ENCODE measurements at regions not wholly inside any gene's neighbourhood (a gene's known extent, or its start where the extent isn't known, plus 50 kb on each side); places are given as distances from the start of the nearest gene placed in this dataset.

DNA sequence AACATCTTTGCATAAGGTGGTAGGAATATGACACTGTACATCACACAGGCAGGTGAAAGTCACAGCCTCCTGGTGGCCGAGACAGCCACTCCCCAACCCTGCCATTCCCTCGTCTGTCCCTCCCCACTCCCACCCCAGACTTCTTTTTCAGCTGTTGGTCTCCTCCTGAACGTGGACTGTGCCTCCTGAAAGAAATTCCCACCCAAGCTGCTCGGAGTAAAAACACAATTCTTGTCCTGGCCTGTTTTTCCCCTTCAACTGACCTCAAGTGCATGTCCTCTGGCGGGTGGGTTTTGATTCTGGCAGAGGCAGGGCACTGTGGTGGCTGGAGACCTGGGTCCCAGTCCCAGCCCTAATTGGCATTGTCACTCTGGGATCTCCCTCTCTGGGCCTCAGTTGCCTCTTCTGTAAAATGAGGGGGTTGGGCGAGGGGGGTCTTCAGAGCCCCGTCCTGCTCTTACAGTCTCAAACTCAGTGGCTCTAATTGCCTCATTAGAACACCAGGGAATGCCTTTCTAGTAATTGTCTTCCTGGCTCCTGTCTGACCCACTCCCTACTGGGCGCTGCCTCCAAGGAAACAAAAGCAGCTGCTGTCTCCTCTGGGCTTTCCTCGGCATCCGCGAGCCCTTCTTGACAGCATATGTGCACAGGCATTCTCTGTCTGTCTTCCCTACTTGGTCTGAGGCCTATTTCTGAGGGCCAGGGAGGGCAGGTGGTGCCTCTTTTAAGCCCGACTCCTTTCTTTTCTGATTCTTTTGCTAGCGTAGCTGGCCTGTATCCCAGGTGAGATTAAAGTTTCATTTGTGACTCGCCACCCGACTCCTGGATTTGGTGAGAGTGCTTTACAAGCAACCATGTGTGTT lies 186.6 kb upstream of the RMST start:
- no peak for DNase-seq (ENCODE audit: low read depth)

DNA sequence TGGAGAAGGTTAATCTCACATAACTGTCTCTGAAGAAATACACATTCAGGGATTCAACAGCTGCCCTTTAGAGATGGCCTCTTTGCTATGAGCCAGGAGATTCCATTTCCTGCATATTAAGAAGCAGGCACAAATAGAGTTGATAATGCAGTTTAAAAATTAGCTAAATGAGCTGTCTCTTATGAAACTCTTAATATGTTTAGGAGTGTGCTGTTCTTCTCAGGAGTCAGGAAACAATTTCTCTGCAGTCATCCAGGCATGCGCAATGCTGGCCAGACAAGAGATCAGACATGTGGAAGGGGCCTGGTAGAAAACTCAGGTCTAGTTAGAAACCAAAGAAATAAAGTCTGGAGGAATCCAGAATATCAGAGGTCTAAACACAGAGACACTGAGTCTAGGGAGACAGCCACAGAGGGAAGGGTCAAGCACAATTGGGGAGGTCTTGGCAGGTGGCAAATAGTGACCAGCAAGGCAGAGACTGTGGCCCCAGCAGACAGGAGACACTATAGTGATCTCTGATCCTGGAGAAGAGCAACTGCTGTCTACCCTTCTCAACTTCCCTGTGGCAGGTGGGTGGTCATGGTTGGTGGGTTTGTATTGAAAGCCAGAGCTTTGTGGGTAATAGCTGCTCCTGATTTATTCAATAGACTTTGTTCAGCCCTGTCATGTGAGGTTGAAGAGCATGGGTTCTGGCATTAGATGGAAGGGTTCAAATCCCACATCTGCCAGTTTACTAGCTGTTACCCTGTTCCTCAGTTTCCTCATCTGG lies 185.8 kb upstream of the RMST start:
- DNase-seq (ENCODE audit: low read depth), result no peak

DNA sequence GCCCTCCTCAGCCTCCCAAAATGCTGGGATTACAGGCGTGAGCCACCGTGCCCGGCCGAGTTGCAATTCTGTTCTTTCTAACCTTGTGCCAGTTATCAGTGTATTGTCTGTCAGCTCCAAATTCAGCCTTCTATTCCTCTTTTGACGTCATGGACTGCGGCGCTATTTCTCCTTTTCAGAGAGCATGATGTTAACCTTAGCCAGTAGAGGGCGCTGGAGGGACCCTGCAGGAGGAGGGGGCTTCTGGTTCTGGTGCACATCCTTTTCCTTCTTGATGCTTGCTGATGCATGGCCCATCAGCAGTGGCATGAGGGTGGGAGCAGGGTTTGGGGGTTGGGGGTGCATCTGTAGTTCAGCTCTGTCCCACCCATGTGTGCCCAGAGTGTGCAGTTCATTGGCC lies 179.3 kb upstream of the RMST start:
- no peak for DNase-seq (ENCODE audit: low read depth)

DNA sequence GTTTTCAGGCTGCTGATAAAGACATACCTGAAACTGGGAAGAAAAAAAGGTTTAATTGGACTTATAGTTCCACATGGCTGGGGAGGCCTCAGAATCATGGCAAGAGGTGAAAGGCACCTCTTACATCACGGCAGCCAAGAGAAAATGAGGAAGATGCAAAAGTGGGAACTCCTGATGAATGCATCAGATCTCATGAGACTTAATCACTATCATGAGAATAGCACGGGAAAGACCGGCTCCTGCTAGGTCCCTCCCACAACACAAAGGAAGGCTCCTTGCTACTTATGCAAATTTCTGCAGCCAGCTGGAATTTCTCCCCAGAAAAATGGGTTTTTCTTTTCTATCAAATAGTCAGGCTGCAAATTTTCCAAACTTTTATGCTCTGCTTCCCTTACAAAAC lies 174.1 kb upstream of the RMST start:
- no peak for DNase-seq (ENCODE audit: low read depth)

DNA sequence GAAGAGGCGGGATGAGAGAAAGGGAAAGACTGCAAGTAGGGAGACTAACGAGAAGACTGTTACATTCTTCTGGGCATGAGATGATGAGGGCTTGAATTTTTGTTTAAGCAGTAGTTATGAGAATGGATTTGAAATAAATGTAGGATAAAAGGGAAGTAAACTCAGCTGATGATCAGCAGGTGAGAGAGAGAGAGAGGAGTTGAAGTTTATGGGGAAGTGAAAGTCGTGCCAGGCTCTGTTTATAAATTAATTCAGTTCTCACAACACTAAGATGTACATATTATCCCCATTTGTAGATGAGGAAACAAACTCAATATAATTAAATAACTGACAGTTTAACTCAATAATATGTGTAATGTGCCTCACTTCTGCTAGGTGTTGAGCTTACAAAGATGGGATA lies 170.0 kb upstream of the RMST start:
- DNase-seq (ENCODE audit: low read depth), result no peak

DNA sequence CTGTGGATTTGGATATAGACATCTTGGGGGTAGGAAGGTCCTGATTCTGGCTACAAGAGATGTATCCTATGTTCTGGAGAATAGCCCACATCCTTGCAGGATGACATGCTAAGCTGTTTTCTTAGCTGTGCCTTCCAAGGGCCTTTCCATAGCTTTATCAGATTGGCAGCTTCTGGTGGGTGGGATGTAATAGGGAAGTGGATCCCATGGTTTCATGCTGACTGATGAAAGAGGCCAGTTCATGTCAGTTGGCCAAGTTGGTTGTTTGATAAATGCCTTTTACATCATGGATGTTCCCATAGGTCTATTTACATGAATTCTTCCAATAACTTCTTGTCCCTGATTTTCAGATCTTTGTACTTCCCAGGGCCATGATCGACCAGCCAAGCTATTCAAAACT lies 169.1 kb upstream of the RMST start:
- DNase-seq (ENCODE audit: low read depth), result no peak

DNA sequence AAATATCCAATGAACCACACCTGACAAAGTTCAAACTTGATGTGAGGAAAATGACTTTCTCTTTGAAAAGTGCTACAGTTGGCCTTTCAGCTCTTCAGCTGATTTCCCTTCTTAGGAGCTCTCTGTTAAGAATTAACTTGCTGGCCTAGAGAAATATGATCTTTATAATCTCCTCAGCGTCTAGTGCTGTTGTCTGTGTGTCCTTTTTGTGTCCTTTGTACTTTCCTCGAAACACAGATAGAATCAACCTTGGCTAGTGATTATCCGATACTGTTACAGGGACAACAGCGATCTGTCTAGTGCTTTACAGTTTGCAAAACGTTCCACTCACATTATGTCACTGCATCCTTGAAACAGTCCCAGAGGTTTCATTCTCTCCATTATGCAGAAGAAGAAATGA lies 162.8 kb upstream of the RMST start:
- DNase-seq (ENCODE audit: low read depth), result no peak

DNA sequence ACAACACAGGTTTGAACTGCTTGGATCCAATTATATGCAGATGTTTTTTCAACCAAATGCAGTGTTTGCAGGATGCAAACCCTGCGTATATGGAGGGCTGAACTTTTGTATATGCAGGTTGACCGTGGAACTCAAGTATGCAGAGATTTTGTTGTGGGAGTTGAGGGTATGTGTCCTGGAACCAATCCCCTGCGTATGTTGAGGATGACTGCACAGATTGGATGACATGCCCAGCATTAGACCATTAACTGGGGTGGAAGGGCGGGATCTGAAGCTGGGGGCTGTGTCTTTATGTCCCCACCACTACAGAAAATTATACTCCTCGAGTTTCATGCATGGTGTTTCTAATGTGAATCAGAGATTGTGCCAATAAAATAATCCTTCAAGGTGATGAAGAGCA lies 162.2 kb upstream of the RMST start:
- no peak for DNase-seq (ENCODE audit: low read depth)

DNA sequence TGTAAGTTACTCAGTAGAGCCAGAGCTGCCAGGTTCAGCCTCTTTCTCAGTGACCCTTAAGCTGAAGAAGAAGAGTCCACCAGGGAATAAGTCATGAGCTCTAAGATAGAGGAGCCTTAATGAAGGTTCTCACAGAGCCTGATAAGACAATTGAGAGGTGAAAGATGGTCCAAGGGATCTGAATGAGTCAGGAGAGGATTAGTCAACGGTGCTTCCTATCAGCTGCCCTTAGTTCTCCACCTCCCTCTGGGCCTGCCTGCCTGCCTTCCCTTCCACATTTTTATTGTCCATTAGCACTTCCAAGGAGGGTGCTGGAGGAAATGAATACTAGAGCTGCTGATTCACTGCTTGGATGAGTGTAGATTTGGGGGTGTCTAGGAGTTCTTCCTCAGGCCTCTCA lies 161.7 kb upstream of the RMST start:
- DNase-seq (ENCODE audit: low read depth), result no peak

DNA sequence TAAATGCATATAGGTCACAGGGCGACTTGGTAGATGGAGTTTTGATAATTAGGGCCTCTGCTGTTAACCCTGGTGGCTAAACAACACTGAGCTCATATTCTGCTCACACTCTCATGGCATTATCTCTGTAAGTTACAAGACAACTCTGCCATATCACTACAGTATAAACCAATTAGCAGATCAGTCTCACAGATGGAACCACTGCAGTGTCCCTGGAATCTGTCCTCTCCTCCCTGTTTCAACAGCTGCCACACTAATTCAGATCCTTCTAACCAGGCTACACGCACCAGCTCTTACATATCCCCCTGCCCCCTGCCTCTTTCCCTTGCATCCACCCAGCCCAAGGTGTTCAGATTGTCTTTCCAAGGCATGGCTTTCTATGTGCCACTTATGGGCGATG lies 161.0 kb upstream of the RMST start:
- DNase-seq (ENCODE audit: low read depth), result no peak

DNA sequence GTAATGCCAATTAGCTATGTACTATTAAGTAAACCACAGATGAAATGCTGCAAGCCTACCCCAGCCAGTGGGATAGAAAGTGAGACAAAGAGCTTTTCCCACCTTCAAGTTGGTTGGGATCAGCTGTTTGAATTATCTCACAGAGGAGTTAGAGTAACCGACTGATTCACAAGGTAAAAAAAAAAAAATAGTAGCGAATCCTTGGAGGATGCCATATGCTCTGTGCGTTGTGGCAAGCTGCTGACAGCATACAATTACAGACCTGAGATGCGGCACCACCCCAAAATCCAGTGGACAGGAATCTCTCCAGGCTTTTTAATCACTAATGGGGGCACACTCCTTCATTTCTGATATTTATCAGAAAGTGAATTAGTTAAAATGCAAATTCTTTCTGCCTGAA lies 157.0 kb upstream of the RMST start:
- DNase-seq (ENCODE audit: low read depth), result no peak

DNA sequence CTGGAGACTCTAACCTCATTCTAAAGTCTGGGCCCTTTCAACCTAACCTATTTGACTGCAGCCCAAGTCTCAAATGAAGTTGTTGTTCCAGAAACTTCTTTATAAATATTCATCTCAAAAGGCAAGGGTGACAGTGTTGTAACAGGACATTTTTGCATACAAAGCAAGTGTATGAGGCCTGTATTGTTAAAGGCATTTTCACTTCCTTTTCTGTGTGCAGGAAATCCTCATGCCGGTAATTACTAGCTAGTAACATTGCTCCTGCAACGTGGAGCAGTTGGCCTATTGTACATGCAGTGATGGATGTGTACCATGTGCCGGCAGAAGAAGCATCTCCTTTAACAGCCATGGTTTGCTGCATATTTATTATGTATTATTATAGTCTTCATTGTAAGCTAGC lies 156.5 kb upstream of the RMST start:
- no peak for DNase-seq (ENCODE audit: low read depth)

DNA sequence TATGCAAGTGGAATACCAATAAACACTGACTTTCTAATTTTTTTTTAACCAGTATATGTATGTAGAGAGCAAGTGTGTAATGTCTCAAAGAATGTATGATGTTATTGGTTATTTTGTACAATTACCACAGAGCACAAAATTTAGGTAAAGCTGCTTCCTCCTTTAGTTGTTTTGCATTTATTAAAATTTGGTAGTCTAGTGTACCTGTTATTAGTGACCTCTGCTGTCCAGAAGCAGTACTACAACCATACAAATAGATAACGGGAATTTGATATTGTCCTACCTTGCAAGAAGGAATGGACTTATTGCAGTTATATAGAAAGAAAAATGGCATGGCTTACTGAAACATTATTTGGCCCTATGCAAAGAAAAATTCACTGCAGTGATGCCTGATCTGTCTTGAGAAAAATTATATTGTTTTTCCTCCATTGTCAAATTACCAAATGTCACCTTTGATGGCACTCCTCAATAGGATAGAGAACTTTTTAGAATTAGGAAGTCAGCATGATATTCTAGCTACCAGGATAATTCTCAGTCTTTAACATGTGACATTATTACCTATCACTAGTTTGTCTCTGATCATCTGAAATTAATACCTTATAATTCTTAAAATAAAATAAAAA lies 153.9 kb upstream of the RMST start:
- no peak for DNase-seq (ENCODE audit: low read depth)

DNA sequence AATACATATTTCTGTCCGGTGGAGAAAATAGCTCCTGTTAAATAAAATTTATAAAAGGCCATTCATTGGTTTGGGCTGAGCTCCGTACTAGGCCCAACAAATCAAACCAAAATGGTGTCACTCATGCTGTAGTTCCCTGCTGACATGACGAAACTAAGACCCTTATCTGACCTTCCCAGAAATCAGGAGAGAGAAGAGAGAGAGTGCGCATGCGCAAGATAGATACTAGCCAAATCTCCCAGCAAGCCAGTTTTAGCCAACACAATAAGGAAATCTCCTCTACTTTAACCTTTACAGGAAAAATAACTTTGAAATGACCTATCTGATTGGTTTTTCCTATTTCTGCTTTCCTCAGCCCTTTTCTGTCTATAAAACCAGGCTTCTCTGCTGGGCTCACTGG lies 152.7 kb upstream of the RMST start:
- DNase-seq (ENCODE audit: low read depth), result no peak

DNA sequence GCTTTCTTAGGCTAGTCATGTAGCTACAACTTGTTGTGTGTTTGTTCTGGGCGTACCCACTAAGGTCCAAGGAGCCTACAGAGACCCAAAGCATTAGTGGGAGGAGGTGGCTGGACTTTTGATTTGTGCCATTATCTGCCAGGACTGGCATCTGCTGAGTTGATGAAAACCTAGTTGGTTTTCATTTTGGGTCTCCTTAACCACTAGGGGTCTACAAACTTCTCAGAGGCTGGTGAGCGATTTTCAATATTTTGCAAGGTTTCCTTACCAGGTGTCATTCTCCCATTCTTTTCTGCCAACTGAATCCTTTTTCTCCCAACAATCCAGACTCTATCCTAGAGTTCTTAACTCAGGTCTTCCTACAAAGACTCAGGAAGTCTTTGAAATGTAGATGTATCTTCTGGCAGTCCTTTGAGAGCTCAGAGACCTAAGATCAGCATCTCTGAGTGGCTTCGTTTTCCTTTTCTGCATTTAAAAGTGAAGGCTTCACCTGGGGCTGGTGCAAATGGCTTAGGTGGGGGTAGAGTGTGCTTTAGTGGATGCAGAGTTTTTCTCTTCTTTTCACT lies 150.0 kb upstream of the RMST start:
- DNase-seq (ENCODE audit: low read depth), result no peak

DNA sequence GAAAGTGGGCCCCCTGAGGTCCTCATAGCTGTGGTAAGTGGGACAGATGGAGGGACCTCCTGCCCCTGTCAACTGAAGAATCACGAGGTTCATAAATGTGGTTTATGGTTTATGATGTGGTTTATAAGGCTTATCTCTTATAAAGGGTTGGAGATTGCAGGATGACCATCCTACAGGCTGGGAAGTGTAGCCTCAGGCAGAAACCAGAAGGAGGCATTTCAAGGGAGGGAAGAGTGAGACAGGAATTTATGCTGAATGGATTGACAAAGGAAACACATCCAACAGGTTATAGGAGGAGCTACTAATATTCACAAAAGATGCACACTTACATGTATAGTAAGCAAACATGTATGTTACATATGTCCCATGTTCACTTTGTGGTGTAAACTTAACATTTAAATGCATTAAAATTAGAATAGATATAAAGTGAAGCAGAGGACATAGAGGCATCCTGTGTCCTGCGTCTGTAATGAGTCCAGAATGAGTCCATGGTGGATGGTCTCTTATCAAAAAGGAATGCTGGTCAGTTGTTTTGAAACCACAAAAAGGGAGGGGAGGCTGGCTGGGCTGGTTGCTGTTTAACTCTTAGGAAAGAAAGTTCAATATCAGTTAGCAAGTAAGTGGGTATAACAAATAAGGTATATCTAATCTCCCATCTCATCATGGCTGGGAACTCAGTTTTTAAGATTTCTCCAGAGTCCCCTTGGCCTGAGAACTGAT lies 149.0 kb upstream of the RMST start:
- DNase-seq (ENCODE audit: low read depth), result no peak

DNA sequence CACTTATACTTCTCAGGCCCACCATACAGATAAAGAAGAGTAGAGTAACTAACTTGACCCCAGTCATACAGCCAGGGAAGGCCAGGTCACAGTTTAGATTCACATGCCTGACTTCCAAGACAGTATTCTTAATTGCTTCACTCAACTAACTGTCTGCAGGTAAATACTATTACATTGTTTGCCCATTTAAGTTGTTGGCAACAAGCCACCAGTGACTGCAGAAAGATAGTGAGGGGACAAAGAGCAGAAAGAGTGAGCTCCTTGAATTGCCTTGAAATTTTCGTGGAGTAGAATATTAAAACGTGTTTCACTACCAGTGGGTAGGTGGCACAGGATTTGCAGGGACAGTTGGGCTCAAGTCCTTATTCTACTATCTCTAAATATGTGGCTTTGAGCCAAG lies 146.3 kb upstream of the RMST start:
- DNase-seq (ENCODE audit: low read depth), result no peak

DNA sequence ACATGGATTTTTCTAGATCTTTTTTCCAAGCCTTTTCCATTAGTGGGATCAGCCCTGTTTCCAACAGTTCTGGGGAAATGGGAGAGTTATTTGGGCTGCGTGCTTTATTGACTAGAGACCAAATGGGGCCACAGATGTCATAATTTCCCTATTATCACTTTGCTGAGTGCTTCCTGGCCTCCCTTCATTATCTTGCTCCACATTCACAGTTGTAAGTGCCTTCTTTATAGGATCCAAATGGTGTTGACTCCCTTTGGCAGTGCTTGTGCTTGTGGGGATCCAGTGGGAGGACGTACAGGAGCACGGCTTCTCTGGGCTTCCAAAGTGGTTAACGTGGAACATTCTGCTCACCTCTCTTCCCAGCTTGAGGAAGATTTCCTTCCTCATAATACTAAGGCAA lies 141.0 kb upstream of the RMST start:
- DNase-seq (ENCODE audit: low read depth), result no peak

DNA sequence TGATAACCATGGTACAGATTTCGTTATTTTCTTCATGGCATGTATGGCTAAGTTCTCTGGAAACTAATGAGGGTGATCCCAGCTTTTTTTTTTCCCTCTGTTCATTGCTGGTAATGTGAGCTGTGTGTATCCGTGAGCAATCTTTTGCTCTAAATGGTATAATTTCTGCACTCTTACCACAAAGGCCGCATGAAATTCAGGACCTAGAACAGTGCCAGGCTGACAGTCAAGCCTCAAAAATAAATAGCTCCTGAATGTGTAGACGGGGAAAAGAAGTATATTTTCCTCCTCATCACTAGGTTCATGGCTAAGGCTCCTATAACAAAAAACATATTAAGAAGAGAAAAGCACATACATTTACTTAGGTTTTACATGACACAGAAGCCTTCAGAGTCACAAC lies 140.2 kb upstream of the RMST start:
- DNase-seq (ENCODE audit: low read depth), result no peak

DNA sequence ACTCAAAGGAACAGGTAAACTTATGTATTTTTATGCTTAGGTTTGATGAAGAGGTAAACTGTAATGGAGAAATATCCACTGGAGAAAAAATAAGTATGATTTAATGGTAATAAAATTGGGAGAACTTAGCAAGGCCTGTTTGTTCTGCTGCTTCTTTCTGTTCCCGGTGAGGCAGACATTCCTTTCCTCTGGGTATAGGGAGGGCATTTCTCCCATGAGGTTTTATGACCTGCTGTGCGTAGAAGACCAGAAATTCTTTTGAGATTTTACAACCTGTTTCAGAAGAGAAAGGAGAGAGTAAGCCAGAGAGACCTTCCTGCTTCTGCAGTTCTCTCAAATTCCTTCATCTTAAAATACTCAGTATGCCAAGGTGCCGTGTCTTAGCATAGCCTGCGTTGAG lies 139.4 kb upstream of the RMST start:
- no peak for DNase-seq (ENCODE audit: low read depth)

DNA sequence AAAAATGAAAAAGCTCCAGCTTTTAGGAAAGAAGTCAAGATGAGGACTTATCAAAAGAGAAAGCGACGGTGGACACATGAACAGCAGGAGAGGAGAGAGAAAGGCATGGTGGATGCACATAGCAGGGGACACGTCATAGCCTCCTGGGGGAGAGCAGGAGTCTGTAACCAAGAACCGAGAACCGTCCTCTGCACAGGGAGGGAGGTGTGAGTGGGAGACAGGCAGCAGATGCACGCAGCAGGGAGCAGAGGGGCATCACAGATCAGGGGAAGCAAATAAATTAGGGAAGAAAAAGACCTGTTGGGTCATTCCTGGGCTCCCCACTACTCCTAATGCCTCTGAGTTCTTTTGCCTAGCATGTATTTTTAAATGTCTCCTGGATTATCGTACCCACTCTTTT lies 138.1 kb upstream of the RMST start:
- DNase-seq (ENCODE audit: low read depth), result no peak

DNA sequence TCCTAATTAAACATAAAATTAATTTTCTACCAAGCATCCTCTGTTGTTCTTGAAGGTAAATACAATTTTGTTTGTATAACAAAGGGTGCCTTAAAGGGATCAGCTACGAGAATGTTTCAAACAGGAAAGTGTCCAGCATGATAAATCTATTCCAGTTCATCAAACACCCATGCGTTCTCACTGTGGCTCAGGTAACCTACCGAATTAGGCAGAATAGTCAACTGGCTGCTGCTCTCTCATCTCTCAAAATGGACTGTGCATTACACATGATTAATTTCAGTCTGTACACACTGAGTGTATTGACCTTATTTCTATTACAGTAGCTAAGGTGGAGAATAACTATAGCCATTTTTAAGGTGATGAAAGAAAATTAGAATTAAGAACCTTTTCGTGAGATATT lies 127.5 kb upstream of the RMST start:
- DNase-seq (ENCODE audit: low read depth), result no peak
